GM12865 (cell line): ENCODE measurements at regions not wholly inside any gene's neighbourhood (a gene's known extent, or its start where the extent isn't known, plus 50 kb on each side); places are given as distances from the start of the nearest gene placed in this dataset.

Source experiments
- DNase-seq: peaks from one replicate; pipeline ENCODE4 v3.0.0; 2010; ENCODE audit warnings: low read depth
- H3K4me3 ChIP-seq: 2 replicates; pipeline ENCODE4 v1.5.1; 2011; ENCODE audit warnings: mild to moderate bottlenecking, low read depth, low read length, control low read depth
- TF ChIP-seq, protein P1 (sequence below): IDR thresholded peaks from 2 replicates; pipeline ENCODE4 v1.5.1; 2011; ENCODE audit warnings: low read length, control low read depth, low read depth, inconsistent platforms; ENCODE audit not compliant: insufficient read depth; ENCODE audit errors: missing control alignments

DNA sequence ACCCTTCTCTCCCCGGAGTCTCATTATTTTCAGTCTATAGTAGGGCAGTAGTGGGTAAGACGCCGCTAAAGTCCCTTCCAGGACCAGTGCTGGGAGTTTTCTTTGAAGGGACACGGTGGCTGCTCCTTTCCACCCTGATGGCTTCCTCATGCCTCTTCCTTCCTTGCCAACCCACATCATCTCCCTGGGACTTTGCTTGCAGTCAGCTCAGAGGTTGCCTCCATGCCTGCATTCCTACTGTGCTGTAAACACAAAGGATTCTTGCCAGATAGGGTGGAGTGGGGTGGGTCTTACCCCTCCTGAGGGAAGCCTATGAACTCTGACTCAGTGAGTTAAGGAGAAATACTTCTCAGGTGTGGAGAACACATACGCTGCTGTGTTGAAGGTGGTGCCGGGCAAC lies 59.9 kb upstream of the IGFBP3 start:
- no peak overlapping the region for H3K4me3 ChIP-seq
- no peak for DNase-seq
- TF ChIP-seq, protein P1, sequence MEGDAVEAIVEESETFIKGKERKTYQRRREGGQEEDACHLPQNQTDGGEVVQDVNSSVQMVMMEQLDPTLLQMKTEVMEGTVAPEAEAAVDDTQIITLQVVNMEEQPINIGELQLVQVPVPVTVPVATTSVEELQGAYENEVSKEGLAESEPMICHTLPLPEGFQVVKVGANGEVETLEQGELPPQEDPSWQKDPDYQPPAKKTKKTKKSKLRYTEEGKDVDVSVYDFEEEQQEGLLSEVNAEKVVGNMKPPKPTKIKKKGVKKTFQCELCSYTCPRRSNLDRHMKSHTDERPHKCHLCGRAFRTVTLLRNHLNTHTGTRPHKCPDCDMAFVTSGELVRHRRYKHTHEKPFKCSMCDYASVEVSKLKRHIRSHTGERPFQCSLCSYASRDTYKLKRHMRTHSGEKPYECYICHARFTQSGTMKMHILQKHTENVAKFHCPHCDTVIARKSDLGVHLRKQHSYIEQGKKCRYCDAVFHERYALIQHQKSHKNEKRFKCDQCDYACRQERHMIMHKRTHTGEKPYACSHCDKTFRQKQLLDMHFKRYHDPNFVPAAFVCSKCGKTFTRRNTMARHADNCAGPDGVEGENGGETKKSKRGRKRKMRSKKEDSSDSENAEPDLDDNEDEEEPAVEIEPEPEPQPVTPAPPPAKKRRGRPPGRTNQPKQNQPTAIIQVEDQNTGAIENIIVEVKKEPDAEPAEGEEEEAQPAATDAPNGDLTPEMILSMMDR: no peak

GRCh38 chr7:45980181-45980905 lies 59.3 kb upstream of the IGFBP3 start:
- TF ChIP-seq, protein P1: no peak
- no peak for DNase-seq
- no peak overlapping the region for H3K4me3 ChIP-seq

- DNase-seq: no peak
- TF ChIP-seq, protein P1: no peak
- H3K4me3 ChIP-seq: no peak overlapping the region
Measured at GRCh38 chr7:45979275-45980180, 58.5 kb upstream of the IGFBP3 start.

DNA sequence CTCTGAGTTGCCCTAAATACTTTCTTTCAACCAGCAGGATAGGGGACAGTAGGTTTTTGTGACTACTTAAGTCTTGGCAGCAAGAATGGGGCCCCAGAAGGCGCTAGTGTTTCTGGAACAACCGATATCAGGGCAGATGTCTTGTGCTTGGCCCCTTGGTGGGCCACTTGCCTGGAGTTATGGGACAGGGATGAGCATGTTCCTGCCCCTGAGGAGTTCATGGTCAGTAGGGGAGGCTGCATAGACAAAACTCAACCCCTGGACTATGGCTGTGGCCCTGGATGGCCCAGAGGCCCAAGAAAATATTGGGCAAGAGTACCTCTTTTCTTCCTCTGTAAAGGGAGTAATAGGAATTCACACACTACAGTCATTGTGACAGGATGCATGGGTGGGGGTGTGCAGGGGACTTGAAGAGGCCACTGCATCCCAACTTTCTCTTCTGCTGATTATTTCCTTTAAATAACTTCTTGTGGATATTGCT lies 57.7 kb upstream of the IGFBP3 start:
- no peak overlapping the region for H3K4me3 ChIP-seq

DNA sequence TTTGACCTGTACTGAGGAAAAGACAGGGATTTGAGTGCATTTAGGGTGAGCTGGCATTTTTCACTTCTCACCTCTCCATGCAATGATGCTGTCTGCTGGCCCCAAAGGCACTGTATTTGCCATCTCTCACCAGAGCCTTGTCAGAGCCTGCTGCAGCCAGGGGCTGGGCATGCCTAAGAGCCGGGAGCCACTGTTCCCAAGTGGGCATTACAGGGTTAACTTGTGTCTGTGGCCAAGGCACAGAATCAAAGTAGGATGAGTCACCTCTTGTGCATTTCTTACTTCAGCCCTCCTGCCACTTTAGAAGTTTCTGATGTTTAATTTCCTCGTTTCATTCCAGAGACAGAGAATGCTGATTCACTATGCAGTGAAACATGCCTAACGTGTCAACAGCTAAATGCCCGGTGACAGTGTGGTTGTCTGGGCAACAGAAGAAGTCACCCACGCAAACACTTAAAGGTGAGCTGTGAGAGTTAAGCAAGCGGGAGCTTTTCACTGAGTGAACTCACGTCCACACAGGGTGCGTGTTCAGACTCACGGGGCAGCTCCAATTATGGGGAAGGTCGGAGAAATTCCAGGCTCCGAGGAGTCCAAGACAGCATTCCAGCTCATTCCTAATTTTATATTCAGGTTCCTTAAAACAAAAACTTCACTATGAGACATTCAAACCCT lies 57.1 kb upstream of the IGFBP3 start:
- H3K4me3 ChIP-seq: no peak overlapping the region
- TF ChIP-seq, protein P1: no peak
- peak; percentile 60 for DNase-seq

More for the DNA sequence above, 57.7 kb upstream of the IGFBP3 start:
- no peak for DNase-seq
- TF ChIP-seq, protein P1: no peak

DNA sequence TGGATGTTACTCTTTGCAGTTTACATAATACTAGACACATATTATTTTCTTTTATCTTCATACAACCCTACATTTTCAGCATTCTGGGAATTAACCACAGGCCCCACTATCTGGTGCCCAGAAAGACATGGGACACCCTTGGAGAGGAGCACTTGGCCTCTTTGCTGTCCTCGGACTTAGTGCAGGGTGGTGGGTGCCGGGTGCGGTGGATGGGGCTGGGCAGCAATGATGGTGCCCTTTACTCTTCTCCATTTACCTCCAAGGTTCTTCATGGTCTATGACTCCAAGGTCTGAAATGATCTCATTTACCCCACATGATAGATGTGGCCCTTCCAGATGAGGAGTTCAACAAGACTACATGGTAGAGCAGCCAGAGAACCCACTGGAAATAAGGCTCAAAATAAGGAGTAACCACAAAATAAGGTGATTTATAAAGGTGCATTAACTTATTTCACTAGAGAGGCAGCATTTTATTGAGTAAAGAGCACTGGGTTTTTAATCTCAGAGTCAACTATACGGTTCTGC lies 56.2 kb upstream of the IGFBP3 start:
- H3K4me3 ChIP-seq: no peak overlapping the region
- TF ChIP-seq, protein P1: no peak
- no peak for DNase-seq
